KMS-11 (cell line): ENCODE measurements at regions not wholly inside any gene's neighbourhood (a gene's known extent, or its start where the extent isn't known, plus 50 kb on each side); places are given as distances from the start of the nearest gene placed in this dataset.

Source experiments
- H2AFZ ChIP-seq: fragments of 200-600 bp; sonication (generic); 2 replicates; pipeline ENCODE4 v1.6.1; 2016; ENCODE audit warnings: antibody characterized with exemption, mixed run types, low read depth
- H3K27ac ChIP-seq: fragments of 200-600 bp; sonication (generic); 2 replicates; pipeline ENCODE4 v1.6.1; 2016; ENCODE audit warnings: mild to moderate bottlenecking, mixed run types
- H3K27me3 ChIP-seq: fragments of 200-600 bp; sonication (generic); 2 replicates; pipeline ENCODE4 v1.6.1; 2017; ENCODE audit warnings: mild to moderate bottlenecking, low read depth, mixed run types, moderate library complexity; ENCODE audit not compliant: insufficient read depth
- H3K36me3 ChIP-seq: fragments of 200-600 bp; sonication (generic); 2 replicates; pipeline ENCODE4 v1.6.1; 2017; ENCODE audit warnings: mild to moderate bottlenecking, mixed run types; ENCODE audit not compliant: insufficient read depth
- H3K4me1 ChIP-seq: fragments of 200-600 bp; sonication (generic); 2 replicates; pipeline ENCODE4 v1.6.1; 2016; ENCODE audit warnings: mild to moderate bottlenecking, low read depth, mixed run types; ENCODE audit not compliant: poor library complexity, severe bottlenecking
- H3K4me2 ChIP-seq: fragments of 200-600 bp; sonication (generic); 2 replicates; pipeline ENCODE4 v1.7.0; 2016; ENCODE audit warnings: mild to moderate bottlenecking, mixed run types
- H3K4me3 ChIP-seq: fragments of 200-600 bp; sonication (generic); IDR thresholded peaks from 2 replicates; pipeline ENCODE4 v1.6.1; 2017; ENCODE audit warnings: low read depth, low read length, mixed read lengths; ENCODE audit not compliant: insufficient read depth
- H3K79me2 ChIP-seq: fragments of 200-600 bp; sonication (generic); 2 replicates; pipeline ENCODE4 v1.6.1; 2016; ENCODE audit warnings: low read depth, mixed run types; ENCODE audit not compliant: insufficient read depth
- H3K9ac ChIP-seq: fragments of 200-600 bp; sonication (generic); 2 replicates; pipeline ENCODE4 v1.6.1; 2016; ENCODE audit warnings: mild to moderate bottlenecking, mixed run types
- H4K20me1 ChIP-seq: fragments of 200-600 bp; sonication (generic); 2 replicates; pipeline ENCODE4 v1.6.1; 2016; ENCODE audit warnings: mild to moderate bottlenecking, mixed run types; ENCODE audit not compliant: insufficient read depth
- CTCF ChIP-seq: fragments of 200-600 bp; sonication (generic); conservative IDR thresholded peaks from 2 replicates; pipeline ENCODE4 v1.6.1; 2017; ENCODE audit warnings: low read depth, mild to moderate bottlenecking, antibody characterized with exemption, low read length, moderate library complexity, mixed read lengths

GRCh38 chr9:80223897-80224296 lies 652.1 kb downstream of the TLE4 start:
- H2AFZ ChIP-seq, result no peak overlapping the region
- H3K4me2 ChIP-seq, result no peak overlapping the region

GRCh38 chr9:80222466-80223169 lies 650.9 kb downstream of the TLE4 start:
- no peaks in the 10 kb centered on the region for H4K20me1 ChIP-seq
- no peaks in the 10 kb centered on the region for H3K27me3 ChIP-seq
- no peak overlapping the region for H3K4me2 ChIP-seq
- H3K36me3 ChIP-seq, result no peaks in the 10 kb centered on the region
- H3K27ac ChIP-seq, result no peak overlapping the region
- TF ChIP-seq CTCF, result no peak
- H3K9ac ChIP-seq, result no peak overlapping the region
- H3K79me2 ChIP-seq, result no peaks in the 10 kb centered on the region
- H2AFZ ChIP-seq, result no peak overlapping the region
- H3K4me3 ChIP-seq, result no peak overlapping the region
- H3K4me1 ChIP-seq, result no peaks in the 10 kb centered on the region

More at GRCh38 chr9:80223897-80224296, 652.1 kb downstream of the TLE4 start:
- Histone ChIP-seq H3K79me2 (no peaks in the 10 kb centered on the region), H3K27ac (no peak overlapping the region), H3K4me1 (no peaks in the 10 kb centered on the region), H3K27me3 (no peaks in the 10 kb centered on the region), H4K20me1 (no peaks in the 10 kb centered on the region), H3K9ac (no peak overlapping the region), H3K36me3 (no peaks in the 10 kb centered on the region), H3K4me3 (no peak overlapping the region)
- no peak for TF ChIP-seq CTCF

GRCh38 chr9:80218328-80218727 lies 646.6 kb downstream of the TLE4 start:
- Histone ChIP-seq H3K27ac (no peak overlapping the region), H3K9ac (no peak overlapping the region), H2AFZ (no peak overlapping the region), H4K20me1 (no peaks in the 10 kb centered on the region), H3K4me1 (no peaks in the 10 kb centered on the region), H3K4me2 (no peak overlapping the region), H3K36me3 (no peaks in the 10 kb centered on the region), H3K79me2 (no peaks in the 10 kb centered on the region), H3K27me3 (no peaks in the 10 kb centered on the region), H3K4me3 (no peak overlapping the region)
- TF ChIP-seq CTCF, result no peak

GRCh38 chr9:80213613-80214012 lies 641.8 kb downstream of the TLE4 start:
- Histone ChIP-seq H3K27ac (no peak overlapping the region), H3K4me2 (no peak overlapping the region), H4K20me1 (no peaks in the 10 kb centered on the region), H3K36me3 (no peaks in the 10 kb centered on the region), H2AFZ (no peak overlapping the region), H3K9ac (no peak overlapping the region), H3K79me2 (no peaks in the 10 kb centered on the region), H3K4me1 (no peaks in the 10 kb centered on the region), H3K4me3 (no peak overlapping the region), H3K27me3 (no peaks in the 10 kb centered on the region)
- no peak for TF ChIP-seq CTCF
